Heart right ventricle (tissue), 16 donors: ENCODE measurements at regions not wholly inside any gene's neighbourhood (a gene's known extent, or its start where the extent isn't known, plus 50 kb on each side); places are given as distances from the start of the nearest gene placed in this dataset.

ENCODE experiments used
- ATAC-seq, 8 donors: fragments of 200-7000 bp; cut with Tn5 transposase; one replicate each; pipeline ENCODE4 v1.9.1; 2020; ENCODE audit warnings: mild to moderate bottlenecking in 8 of 8, moderate library complexity in 8 of 8, moderate number of reproducible peaks in 1 of 8
- DNase-seq, 2 donors: peaks; one replicate each; pipeline ENCODE4 v3.0.0-alpha.2; 2020
- H3K27ac ChIP-seq, 10 donors: fragments of 200-600 bp; sonication (generic) in 2 of 10; one replicate each; pipeline versions ENCODE4 v1.5.0 to v1.8.0; 2020 to 2022; ENCODE audit warnings: mild to moderate bottlenecking in 3 of 10
- H3K27me3 ChIP-seq, 7 donors: fragments of 200-600 bp; one replicate each; pipeline ENCODE4 v1.8.0; 2021 to 2022; ENCODE audit warnings: mild to moderate bottlenecking in 2 of 7
- H3K36me3 ChIP-seq, 9 donors: fragments of 200-600 bp; sonication (generic) in 1 of 9; one replicate each; pipeline versions ENCODE4 v1.5.0 to v1.8.0; 2020 to 2022; ENCODE audit warnings: mild to moderate bottlenecking in 2 of 9
- H3K4me1 ChIP-seq, 9 donors: fragments of 200-600 bp; sonication (generic) in 1 of 9; one replicate each; pipeline versions ENCODE4 v1.5.0 to v1.8.0; 2020 to 2022; ENCODE audit warnings: mild to moderate bottlenecking in 4 of 9
- H3K4me3 ChIP-seq, 10 donors: fragments of 200-600 bp; sonication (generic) in 2 of 10; one replicate each; pipeline versions ENCODE4 v1.5.0 to v1.8.0; 2020 to 2022; ENCODE audit warnings: mild to moderate bottlenecking in 7 of 10, moderate library complexity in 2 of 10
- H3K9me3 ChIP-seq, 11 donors: fragments of 200-600 bp in 10 of 11; sonication (generic) in 2 of 11; one replicate each; pipeline versions ENCODE4 v1.5.0 to v1.8.0; 2013 to 2022; ENCODE audit warnings: mild to moderate bottlenecking in 2 of 11, control low read depth in 1 of 11, moderate library complexity in 1 of 11
- WGBS, 2 donors: extraction: QIAGEN DNeasy Blood & Tissue Kit; methylation state at CpG; one replicate each; pipeline ENCODE4 v1.1.7; 2013; ENCODE audit warnings: inconsistent platforms in 1 of 2; 5-methylcytosine and 5-hydroxymethylcytosine counted together
- intact Hi-C, 10 donors: fragments of 100-400 bp; cut with DNase I; formaldehyde crosslinking; loops; one replicate each; pipeline versions ENCODE4 v1.11.1 to v1.14.2; 2022
- TF ChIP-seq, protein P1 (sequence below), 9 donors: fragments of 200-600 bp; sonication (generic) in 2 of 9; IDR thresholded peaks; one replicate each; pipeline versions ENCODE4 v1.5.0 to v1.8.0; 2021 to 2022; ENCODE audit warnings: antibody characterized with exemption in 9 of 9, mild to moderate bottlenecking in 5 of 9, moderate library complexity in 1 of 9
- donor health status: Arrhythmogenic right ventricular cardiomyopathy.
- donor health status: ischemic (EF 13 %, LVEDD 7.1; RV severe dilation, severe dysfunction).
- donor health status: healthy with polysubstance abuse.
- donor health status: DM: no; HTN: yes; CAD: no.
- donor health status: DM: no; HTN: no; CAD: no.
- donor health status: ischemic (EF 25% LVEDD 6.9; RV normal size, moderate dysfunction).
- donor health status: ischemic (EF 25% LVEDD 5.7; RV mildly dilated, moderate dysfunction).
- donor health status: healthy.
- donor health status: DM: yes; HTN: yes; CAD: no.
- donor health status: Ischemic cardiomyopathy.
- donor health status: ischemic (EF 35%, LVEDD 5.7; RV mildly dilated, moderate dysfunction).
- donor health status: nonischemic (EF 11% LVEDD 7.7; RV severe dilation, severe dysfunction).
- donor health status: DM: yes; HTN: yes; CAD: no.
- donor health status: PGD.
- donor health status: ischemic (EF 29% LVEDD 5.4; RV normal size, mild dysfunction).
- donor health status: nonischemic (EF 23%, LVEDD 6.1; RV moderate dilation, normal function).

GRCh38 chr6:66788579-66788978 lies 1081.6 kb upstream of the EYS start:
- Histone ChIP-seq H3K27ac (no peak overlapping the region), H3K4me3 (no peak overlapping the region), H3K27me3 (no peaks in the 10 kb centered on the region), H3K36me3 (no peaks in the 10 kb centered on the region), H3K4me1 (no peaks in the 10 kb centered on the region), H3K9me3 (peaks cover 0 to 4% (median 0%) of the 10 kb centered on the region in 11 donors)
- DNase-seq (no peak), ATAC-seq (no peak)
- intact Hi-C loops = no loop called here
- TF ChIP-seq, protein P1, sequence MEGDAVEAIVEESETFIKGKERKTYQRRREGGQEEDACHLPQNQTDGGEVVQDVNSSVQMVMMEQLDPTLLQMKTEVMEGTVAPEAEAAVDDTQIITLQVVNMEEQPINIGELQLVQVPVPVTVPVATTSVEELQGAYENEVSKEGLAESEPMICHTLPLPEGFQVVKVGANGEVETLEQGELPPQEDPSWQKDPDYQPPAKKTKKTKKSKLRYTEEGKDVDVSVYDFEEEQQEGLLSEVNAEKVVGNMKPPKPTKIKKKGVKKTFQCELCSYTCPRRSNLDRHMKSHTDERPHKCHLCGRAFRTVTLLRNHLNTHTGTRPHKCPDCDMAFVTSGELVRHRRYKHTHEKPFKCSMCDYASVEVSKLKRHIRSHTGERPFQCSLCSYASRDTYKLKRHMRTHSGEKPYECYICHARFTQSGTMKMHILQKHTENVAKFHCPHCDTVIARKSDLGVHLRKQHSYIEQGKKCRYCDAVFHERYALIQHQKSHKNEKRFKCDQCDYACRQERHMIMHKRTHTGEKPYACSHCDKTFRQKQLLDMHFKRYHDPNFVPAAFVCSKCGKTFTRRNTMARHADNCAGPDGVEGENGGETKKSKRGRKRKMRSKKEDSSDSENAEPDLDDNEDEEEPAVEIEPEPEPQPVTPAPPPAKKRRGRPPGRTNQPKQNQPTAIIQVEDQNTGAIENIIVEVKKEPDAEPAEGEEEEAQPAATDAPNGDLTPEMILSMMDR (IDR thresholded peaks at IDR 0.05) = no peak
- 94 to 95% methylated on average over 3 of the region's 3 CpGs for WGBS, 2 donors

DNA sequence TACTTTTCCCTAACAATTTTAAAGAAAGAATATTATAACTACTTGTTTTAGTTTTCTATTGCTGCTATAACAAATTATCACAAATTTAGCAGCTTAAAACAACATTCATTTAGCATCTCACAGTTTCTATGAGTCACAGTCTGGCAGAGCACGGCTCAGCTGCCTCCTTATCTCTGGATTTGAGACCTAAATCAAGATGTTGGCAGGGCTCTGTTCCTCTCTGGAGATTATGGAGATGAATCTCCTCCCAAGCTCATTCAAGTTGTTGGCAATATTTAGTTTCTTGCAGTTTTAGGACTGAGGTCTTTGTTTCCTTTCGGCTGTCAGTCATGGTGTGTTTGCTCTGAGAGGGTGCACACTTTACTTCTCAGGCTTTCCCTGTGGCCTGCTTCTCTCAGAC lies 1065.8 kb upstream of the EYS start:
- Histone ChIP-seq H3K36me3 (no peaks in the 10 kb centered on the region), H3K27me3 (no peaks in the 10 kb centered on the region), H3K4me1 (no peaks in the 10 kb centered on the region), H3K4me3 (no peak overlapping the region), H3K9me3 (peaks cover 0 to 28% (median 6%) of the 10 kb centered on the region in 11 donors), H3K27ac (no peak overlapping the region)
- TF ChIP-seq, protein P1 (IDR thresholded peaks at IDR 0.05) = no peak
- WGBS, 2 donors = 23 to 32% methylated on average over 2 of the region's 2 CpGs
- DNase-seq (peak in 1 of 2 donors; percentile 26), ATAC-seq (peak in 3 of 8 donors; percentile 47 to 61 (median 49))
- intact Hi-C loops = no loop called here

- Histone ChIP-seq H3K4me1 (no peaks in the 10 kb centered on the region), H3K36me3 (no peaks in the 10 kb centered on the region), H3K4me3 (no peak overlapping the region), H3K9me3 (peaks cover 0 to 25% (median 6%) of the 10 kb centered on the region in 11 donors), H3K27ac (no peak overlapping the region), H3K27me3 (no peaks in the 10 kb centered on the region)
- no peak for ATAC-seq
- TF ChIP-seq, protein P1 (IDR thresholded peaks at IDR 0.05) = no peak
- WGBS, 2 donors = 69 to 80% methylated on average over 2 of the region's 2 CpGs
- DNase-seq = no peak
- intact Hi-C loops = no loop called here
Observed at GRCh38 chr6:66771626-66772025, 1064.6 kb upstream of the EYS start.

GRCh38 chr6:66751630-66752029 lies 1044.6 kb upstream of the EYS start:
- Histone ChIP-seq H3K4me1 (no peaks in the 10 kb centered on the region), H3K27me3 (no peaks in the 10 kb centered on the region), H3K9me3 (peaks cover 0 to 14% (median 0%) of the 10 kb centered on the region in 11 donors), H3K36me3 (no peaks in the 10 kb centered on the region), H3K27ac (no peak overlapping the region), H3K4me3 (no peak overlapping the region)
- TF ChIP-seq, protein P1 (IDR thresholded peaks at IDR 0.05) = no peak
- ATAC-seq (no peak), DNase-seq (no peak)
- intact Hi-C loops = no loop called here
